HG02840 (cell line): ENCODE measurements at regions not wholly inside any gene's neighbourhood (a gene's known extent, or its start where the extent isn't known, plus 50 kb on each side); places are given as distances from the start of the nearest gene placed in this dataset.

ENCODE experiments used
- ATAC-seq: cut with Tn5 transposase; IDR thresholded peaks from one replicate; pipeline ENCODE4 v1.9.1; 2021; ENCODE audit warnings: mild to moderate bottlenecking, moderate library complexity, moderate number of reproducible peaks; ENCODE audit not compliant: unreplicated experiment, low FRiP score

DNA sequence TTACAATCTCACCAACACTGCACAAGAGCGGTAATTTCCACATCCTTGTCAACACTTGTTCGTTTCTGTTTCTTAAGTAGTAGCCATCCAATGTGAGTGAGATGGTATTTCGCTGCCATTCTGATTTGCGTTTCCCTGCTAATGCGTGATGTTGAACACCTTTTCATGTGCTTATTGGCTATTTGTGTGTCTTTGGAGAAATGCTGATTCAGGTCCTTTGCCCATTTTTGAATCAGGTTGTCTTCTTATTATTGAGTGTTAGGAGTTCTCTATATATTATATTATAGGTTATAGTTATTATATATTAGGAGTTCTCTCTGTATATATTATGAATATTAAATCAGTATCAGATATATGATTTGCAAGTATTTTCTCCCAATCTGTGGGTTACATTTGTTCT lies 59.9 kb upstream of the IRX4 start:
- ATAC-seq, result no peak

DNA sequence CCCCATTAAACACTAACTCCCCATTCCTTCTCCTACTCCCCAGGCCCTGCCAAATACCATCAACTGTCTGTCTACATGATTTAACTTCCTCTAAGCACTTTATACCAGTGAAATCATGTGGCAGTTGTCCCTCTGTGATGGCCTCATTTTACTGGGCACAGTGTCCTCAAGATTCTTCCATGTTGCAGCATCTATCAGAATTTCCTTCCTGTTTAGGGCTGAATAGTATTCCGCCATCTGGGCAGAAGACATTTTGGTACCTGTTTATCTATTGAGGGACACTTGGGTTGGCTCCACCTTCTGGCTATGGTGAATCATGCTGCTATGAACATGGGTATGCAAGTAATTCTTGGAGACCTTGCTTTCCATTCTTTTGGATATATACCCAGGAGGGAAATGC lies 59.4 kb upstream of the IRX4 start:
- no peak for ATAC-seq

DNA sequence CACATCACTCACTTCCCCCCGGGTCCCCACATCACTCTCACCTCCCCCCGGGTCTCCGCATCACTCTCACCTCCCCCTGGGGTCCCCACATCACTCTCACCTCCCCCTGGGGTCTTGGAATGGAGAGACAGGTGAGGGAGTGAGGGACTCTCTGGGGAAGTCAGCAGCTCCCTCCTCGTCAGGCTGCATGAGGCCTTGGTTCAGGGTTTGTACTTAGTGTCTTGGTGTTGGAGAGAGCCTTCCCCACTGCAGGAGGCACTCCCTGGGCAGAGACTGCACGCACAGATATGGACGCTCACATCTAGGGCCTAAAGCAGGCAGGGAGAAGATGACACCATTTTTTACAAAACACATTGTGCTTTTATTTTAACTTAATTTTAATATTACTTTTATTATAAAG lies 56.5 kb upstream of the IRX4 start:
- ATAC-seq, result no peak

DNA sequence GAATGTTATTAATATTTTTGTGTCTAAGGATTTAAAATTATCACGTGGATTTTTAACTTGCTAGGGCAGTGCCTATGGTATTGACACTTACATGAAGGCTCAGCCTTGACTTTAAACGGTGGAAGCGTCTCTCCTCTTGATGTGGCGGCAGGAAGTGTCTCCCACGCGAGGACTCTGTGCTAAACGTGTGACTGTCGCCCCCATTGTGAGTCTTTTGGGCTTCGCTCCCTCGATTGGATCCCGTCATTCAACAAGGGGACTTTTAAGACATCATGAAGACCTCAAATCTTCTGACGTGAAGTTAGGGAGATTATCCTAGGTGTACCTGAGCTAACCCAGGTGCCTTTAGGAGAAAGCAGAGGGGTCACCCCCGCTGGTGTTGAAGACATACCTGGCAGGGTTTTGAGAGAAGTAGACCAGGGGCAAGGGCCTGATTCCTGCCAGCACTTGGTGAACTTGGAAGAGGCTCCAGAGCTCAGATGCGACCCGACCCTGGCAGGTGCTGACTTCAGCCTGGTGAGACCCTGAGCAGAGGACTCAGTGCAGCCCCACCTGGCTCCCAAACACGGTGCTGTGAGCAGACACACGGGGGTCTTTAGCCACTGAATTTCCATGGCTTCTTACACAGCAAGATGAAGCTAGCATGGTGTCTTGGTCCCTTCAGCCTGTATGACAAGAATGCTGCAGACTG lies 55.7 kb upstream of the IRX4 start:
- ATAC-seq, result no peak

GRCh38 chr5:1937590-1937989 lies 54.9 kb upstream of the IRX4 start:
- ATAC-seq, result no peak

- no peak for ATAC-seq
Observed at GRCh38 chr5:1936901-1937300, 54.2 kb upstream of the IRX4 start.

DNA sequence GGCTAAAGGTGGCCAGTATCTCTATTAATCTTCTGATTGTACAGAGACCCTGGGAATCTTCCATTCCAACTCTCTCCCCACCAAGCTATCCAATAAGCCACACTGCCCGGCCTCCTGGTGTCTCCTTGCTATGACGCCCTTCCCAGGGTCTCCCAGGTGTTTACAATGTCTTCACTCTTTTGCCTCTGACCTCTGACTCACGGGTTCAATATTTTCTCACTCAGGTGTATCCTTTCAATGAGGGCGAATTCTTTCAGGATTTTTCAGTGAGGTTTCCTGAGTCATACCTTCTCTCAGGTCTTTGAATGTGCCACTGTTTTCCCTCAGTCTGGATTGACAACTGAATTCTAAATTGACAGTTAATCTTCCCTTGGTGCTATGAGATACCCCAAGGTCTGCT lies 53.7 kb upstream of the IRX4 start:
- no peak for ATAC-seq

DNA sequence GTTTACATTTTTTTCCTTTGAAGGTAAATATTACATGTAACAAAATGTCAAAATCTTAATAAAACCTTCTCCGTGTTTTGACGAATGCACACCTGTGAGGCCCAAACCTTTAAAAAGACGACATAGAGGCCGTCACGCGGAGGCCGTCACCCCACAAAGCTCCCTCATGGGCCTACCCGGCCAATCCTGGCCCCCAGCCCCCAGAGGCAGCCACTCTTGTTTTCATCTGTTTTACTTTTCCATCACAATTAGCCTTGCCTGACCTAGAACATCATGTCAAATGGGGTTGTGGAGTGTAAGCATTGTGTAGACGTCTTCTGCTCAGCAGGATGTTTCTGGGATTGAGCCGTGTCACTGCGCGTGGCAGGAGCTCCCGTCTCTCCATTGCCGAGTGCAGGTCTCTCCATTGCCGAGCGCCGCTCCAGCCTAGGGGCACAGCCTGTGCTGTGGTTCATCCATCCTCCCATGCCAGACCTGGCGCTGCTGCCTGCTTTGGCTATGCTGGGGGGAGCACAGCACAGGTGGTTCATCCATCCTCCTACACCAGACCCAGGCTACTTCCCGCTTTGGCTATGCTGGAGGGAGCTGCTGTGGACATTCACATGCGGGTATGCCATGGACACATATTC lies 52.2 kb upstream of the IRX4 start:
- no peak for ATAC-seq

GRCh38 chr5:1934056-1934394 lies 51.3 kb upstream of the IRX4 start:
- ATAC-seq, result no peak

- ATAC-seq, result no peak
Observed at GRCh38 chr5:1933364-1934055, 50.8 kb upstream of the IRX4 start.
